ENCODE measurements at regions not wholly inside any gene's neighbourhood (a gene's known extent, or its start where the extent isn't known, plus 50 kb on each side); places are given as distances from the start of the nearest gene placed in this dataset.

DNA sequence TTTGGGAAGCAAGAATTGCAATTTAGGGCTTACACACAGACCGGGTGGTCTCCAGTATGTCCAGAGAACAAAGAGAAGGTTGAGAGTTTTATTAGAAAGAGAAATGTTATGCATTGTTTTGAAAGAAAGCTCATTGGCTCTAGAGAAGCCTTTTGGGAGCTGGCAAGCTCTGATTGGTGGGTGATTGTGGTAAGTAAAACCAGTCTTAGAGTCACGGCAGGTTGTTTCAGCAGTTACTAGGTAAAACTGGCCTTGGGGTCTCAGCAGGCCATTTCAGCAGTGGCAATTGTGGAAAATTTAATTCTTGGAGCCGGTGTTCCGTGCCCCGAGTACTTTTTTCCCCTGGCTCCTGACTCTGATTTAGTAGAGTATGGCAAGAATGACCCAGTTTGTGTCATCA lies 78.1 kb downstream of the MRPL46 start:
- Histone ChIP-seq H3K9ac (ENCODE audit: low read length) (no peak overlapping the region), H3K27me3 (ENCODE audit: insufficient read depth, low read depth, low read length) (no peaks in the 10 kb centered on the region), H3F3A (ENCODE audit: insufficient read depth, low read length, poor library complexity, severe bottlenecking) (no peaks in the 10 kb centered on the region), H3K9me3 (ENCODE audit: low read length) (no peaks in the 10 kb centered on the region), H3K27ac (ENCODE audit: low read length) (no peak overlapping the region), H3K36me3 (ENCODE audit: insufficient read depth, low read length) (no peaks in the 10 kb centered on the region), H2AFZ (ENCODE audit: low read depth, low read length) (no peak overlapping the region), H4K20me1 (ENCODE audit: insufficient read depth) (no peaks in the 10 kb centered on the region), H3K4me3 (ENCODE audit: low read length) (no peak overlapping the region), H3K9me2 (ENCODE audit: insufficient read depth, low read length) (no peaks in the 10 kb centered on the region), H3K4me2 (ENCODE audit: low read length) (no peak overlapping the region), H3K79me2 (replicated peaks; ENCODE audit: insufficient read depth, low read length) (no peaks in the 10 kb centered on the region)
- TF ChIP-seq POLR2AphosphoS5 (IDR thresholded peaks at IDR 0.05) (no peak), EZH2 (IDR thresholded peaks at IDR 0.05; ENCODE audit: borderline replicate concordance, insufficient read depth, low read length, poor library complexity, severe bottlenecking) (no peak), TAF1 (IDR thresholded peaks at IDR 0.05; ENCODE audit: low read depth) (no peak), MXI1 (conservative IDR thresholded peaks at IDR 0.05; ENCODE audit: poor library complexity, severe bottlenecking) (no peak), EP300 (conservative IDR thresholded peaks at IDR 0.05; ENCODE audit: poor library complexity, severe bottlenecking) (no peak), RAD21 (conservative IDR thresholded peaks at IDR 0.05) (no peak), SMC3 (conservative IDR thresholded peaks at IDR 0.05; ENCODE audit: poor library complexity) (no peak)
- TF ChIP-seq, protein P1, sequence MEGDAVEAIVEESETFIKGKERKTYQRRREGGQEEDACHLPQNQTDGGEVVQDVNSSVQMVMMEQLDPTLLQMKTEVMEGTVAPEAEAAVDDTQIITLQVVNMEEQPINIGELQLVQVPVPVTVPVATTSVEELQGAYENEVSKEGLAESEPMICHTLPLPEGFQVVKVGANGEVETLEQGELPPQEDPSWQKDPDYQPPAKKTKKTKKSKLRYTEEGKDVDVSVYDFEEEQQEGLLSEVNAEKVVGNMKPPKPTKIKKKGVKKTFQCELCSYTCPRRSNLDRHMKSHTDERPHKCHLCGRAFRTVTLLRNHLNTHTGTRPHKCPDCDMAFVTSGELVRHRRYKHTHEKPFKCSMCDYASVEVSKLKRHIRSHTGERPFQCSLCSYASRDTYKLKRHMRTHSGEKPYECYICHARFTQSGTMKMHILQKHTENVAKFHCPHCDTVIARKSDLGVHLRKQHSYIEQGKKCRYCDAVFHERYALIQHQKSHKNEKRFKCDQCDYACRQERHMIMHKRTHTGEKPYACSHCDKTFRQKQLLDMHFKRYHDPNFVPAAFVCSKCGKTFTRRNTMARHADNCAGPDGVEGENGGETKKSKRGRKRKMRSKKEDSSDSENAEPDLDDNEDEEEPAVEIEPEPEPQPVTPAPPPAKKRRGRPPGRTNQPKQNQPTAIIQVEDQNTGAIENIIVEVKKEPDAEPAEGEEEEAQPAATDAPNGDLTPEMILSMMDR (IDR thresholded peaks at IDR 0.05; ENCODE audit: poor library complexity, severe bottlenecking): no peak
- TF ChIP-seq, protein P2, sequence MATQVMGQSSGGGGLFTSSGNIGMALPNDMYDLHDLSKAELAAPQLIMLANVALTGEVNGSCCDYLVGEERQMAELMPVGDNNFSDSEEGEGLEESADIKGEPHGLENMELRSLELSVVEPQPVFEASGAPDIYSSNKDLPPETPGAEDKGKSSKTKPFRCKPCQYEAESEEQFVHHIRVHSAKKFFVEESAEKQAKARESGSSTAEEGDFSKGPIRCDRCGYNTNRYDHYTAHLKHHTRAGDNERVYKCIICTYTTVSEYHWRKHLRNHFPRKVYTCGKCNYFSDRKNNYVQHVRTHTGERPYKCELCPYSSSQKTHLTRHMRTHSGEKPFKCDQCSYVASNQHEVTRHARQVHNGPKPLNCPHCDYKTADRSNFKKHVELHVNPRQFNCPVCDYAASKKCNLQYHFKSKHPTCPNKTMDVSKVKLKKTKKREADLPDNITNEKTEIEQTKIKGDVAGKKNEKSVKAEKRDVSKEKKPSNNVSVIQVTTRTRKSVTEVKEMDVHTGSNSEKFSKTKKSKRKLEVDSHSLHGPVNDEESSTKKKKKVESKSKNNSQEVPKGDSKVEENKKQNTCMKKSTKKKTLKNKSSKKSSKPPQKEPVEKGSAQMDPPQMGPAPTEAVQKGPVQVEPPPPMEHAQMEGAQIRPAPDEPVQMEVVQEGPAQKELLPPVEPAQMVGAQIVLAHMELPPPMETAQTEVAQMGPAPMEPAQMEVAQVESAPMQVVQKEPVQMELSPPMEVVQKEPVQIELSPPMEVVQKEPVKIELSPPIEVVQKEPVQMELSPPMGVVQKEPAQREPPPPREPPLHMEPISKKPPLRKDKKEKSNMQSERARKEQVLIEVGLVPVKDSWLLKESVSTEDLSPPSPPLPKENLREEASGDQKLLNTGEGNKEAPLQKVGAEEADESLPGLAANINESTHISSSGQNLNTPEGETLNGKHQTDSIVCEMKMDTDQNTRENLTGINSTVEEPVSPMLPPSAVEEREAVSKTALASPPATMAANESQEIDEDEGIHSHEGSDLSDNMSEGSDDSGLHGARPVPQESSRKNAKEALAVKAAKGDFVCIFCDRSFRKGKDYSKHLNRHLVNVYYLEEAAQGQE (IDR thresholded peaks at IDR 0.05; ENCODE audit: borderline replicate concordance): no peak

DNA sequence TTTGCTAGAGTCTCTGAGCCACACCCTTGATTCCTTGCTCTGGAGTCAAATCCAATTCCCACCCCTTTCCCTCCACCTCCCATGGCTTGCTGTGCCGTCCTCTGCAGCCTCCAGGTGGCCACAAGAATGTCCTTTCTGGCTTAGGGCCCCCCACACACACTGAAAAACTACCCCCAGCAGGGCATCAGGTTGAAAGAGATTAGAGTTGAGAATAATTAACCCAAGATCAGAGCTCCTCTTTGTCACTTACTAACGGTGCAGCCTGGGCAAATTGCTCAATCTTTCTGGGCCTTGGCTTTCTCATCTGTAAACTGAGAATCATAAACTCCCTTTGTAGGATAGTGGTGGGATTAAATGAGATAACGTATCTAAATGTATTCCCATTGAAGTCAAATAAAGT lies 78.5 kb downstream of the MRPL46 start:
- Histone ChIP-seq H3K79me2 (replicated peaks; ENCODE audit: insufficient read depth, low read length) (no peaks in the 10 kb centered on the region), H3K36me3 (ENCODE audit: insufficient read depth, low read length) (no peaks in the 10 kb centered on the region), H3K9me2 (ENCODE audit: insufficient read depth, low read length) (no peaks in the 10 kb centered on the region), H4K20me1 (ENCODE audit: insufficient read depth) (no peaks in the 10 kb centered on the region), H3K4me2 (ENCODE audit: low read length) (no peak overlapping the region), H3K9ac (ENCODE audit: low read length) (no peak overlapping the region), H2AFZ (ENCODE audit: low read depth, low read length) (no peak overlapping the region), H3F3A (ENCODE audit: insufficient read depth, low read length, poor library complexity, severe bottlenecking) (no peaks in the 10 kb centered on the region), H3K27me3 (ENCODE audit: insufficient read depth, low read depth, low read length) (no peaks in the 10 kb centered on the region), H3K9me3 (ENCODE audit: low read length) (no peaks in the 10 kb centered on the region), H3K27ac (ENCODE audit: low read length) (no peak overlapping the region), H3K4me3 (ENCODE audit: low read length) (no peak overlapping the region)
- TF ChIP-seq EP300 (conservative IDR thresholded peaks at IDR 0.05; ENCODE audit: poor library complexity, severe bottlenecking) (no peak), SMC3 (conservative IDR thresholded peaks at IDR 0.05; ENCODE audit: poor library complexity) (no peak), POLR2AphosphoS5 (IDR thresholded peaks at IDR 0.05) (no peak), MXI1 (conservative IDR thresholded peaks at IDR 0.05; ENCODE audit: poor library complexity, severe bottlenecking) (no peak)
- TF ChIP-seq, protein P1 (IDR thresholded peaks at IDR 0.05; ENCODE audit: poor library complexity, severe bottlenecking): no peak
- TF ChIP-seq, protein P2 (IDR thresholded peaks at IDR 0.05; ENCODE audit: borderline replicate concordance): no peak
